Upper lobe of right lung (tissue), 1 donor: ENCODE measurements at regions not wholly inside any gene's neighbourhood (a gene's known extent, or its start where the extent isn't known, plus 50 kb on each side); places are given as distances from the start of the nearest gene placed in this dataset.

Experiments
- ATAC-seq: fragments of 200-7000 bp; cut with Tn5 transposase; one replicate; pipeline ENCODE4 v1.9.1; 2020; ENCODE audit warnings: mild to moderate bottlenecking, moderate library complexity
- DNase-seq: peaks from one replicate; pipeline ENCODE4 v3.0.0-alpha.2; 2020
- H3K27ac ChIP-seq: fragments of 200-600 bp; one replicate; pipeline ENCODE4 v1.8.0; 2022
- H3K27me3 ChIP-seq: fragments of 200-600 bp; one replicate; pipeline ENCODE4 v1.8.0; 2022; ENCODE audit warnings: mild to moderate bottlenecking
- H3K36me3 ChIP-seq: fragments of 200-600 bp; one replicate; pipeline ENCODE4 v1.8.0; 2022
- H3K4me1 ChIP-seq: fragments of 200-600 bp; one replicate; pipeline ENCODE4 v1.8.0; 2022
- H3K4me3 ChIP-seq: fragments of 200-600 bp; one replicate; pipeline ENCODE4 v1.8.0; 2022; ENCODE audit warnings: mild to moderate bottlenecking
- H3K9me3 ChIP-seq: fragments of 200-600 bp; one replicate; pipeline ENCODE4 v1.8.0; 2022
- CTCF ChIP-seq: fragments of 200-600 bp; IDR thresholded peaks from one replicate; pipeline ENCODE4 v1.8.0; 2022; ENCODE audit warnings: antibody characterized with exemption
- intact Hi-C: fragments of 100-400 bp; cut with DNase I; formaldehyde crosslinking; loops from one replicate; pipeline ENCODE4 v1.11.0; 2022
- donor health status: DM: no; HTN: yes; CAD: no; lungs with severe emphysema.

GRCh38 chr1:208433086-208433485 lies 188.9 kb upstream of the PLXNA2 start:
- Histone ChIP-seq H3K27me3 (peaks cover 4% of the 10 kb centered on the region), H3K4me1 (peaks cover 4% of the 10 kb centered on the region), H3K4me3 (no peak overlapping the region), H3K36me3 (no peaks in the 10 kb centered on the region), H3K27ac (no peak overlapping the region), H3K9me3 (no peaks in the 10 kb centered on the region)
- intact Hi-C loops, result no loop called here
- no peak for ATAC-seq
- no peak for TF ChIP-seq CTCF
- no peak for DNase-seq

- no peak for ATAC-seq
- Histone ChIP-seq H3K4me1 (peaks cover 4% of the 10 kb centered on the region), H3K9me3 (no peaks in the 10 kb centered on the region), H3K27me3 (peaks cover 4% of the 10 kb centered on the region), H3K27ac (no peak overlapping the region), H3K36me3 (no peaks in the 10 kb centered on the region), H3K4me3 (no peak overlapping the region)
- TF ChIP-seq CTCF, result no peak
- DNase-seq, result no peak
- intact Hi-C loops, result no loop called here
Measured at GRCh38 chr1:208433971-208434370, 189.8 kb upstream of the PLXNA2 start.

- intact Hi-C loops, result no loop called here
- Histone ChIP-seq H3K4me1 (peaks cover 2% of the 10 kb centered on the region), H3K36me3 (no peaks in the 10 kb centered on the region), H3K9me3 (no peaks in the 10 kb centered on the region), H3K27ac (no peak overlapping the region), H3K27me3 (peaks cover 4% of the 10 kb centered on the region), H3K4me3 (no peak overlapping the region)
- no peak for TF ChIP-seq CTCF
- ATAC-seq, result no peak
- DNase-seq, result no peak
Measured at GRCh38 chr1:208437401-208437800, 193.2 kb upstream of the PLXNA2 start.

- DNase-seq (no peak), ATAC-seq (no peak)
- Histone ChIP-seq H3K27ac (no peak overlapping the region), H3K36me3 (no peaks in the 10 kb centered on the region), H3K9me3 (no peaks in the 10 kb centered on the region), H3K27me3 (peaks cover 4% of the 10 kb centered on the region), H3K4me3 (no peak overlapping the region), H3K4me1 (no peaks in the 10 kb centered on the region)
- no peak for TF ChIP-seq CTCF
- intact Hi-C loops, result no loop called here
Measured at GRCh38 chr1:208438112-208438699, 194.0 kb upstream of the PLXNA2 start.

- TF ChIP-seq CTCF, result no peak
Measured at GRCh38 chr1:208445758-208446203, 201.6 kb upstream of the PLXNA2 start.

GRCh38 chr1:208446271-208446691 lies 202.1 kb upstream of the PLXNA2 start:
- TF ChIP-seq CTCF, result no peak
- Histone ChIP-seq H3K4me1 (no peaks in the 10 kb centered on the region), H3K27me3 (no peaks in the 10 kb centered on the region), H3K27ac (no peak overlapping the region), H3K9me3 (no peaks in the 10 kb centered on the region), H3K36me3 (no peaks in the 10 kb centered on the region), H3K4me3 (no peak overlapping the region)
- DNase-seq (no peak), ATAC-seq (no peak)
- intact Hi-C loops, result no loop called here

More at GRCh38 chr1:208445758-208446203, 201.6 kb upstream of the PLXNA2 start:
- no peak overlapping the region for H3K4me3 ChIP-seq
- ATAC-seq (no peak), DNase-seq (no peak)
- no peaks in the 10 kb centered on the region for H3K27me3 ChIP-seq
- H3K27ac ChIP-seq, result no peak overlapping the region
- no peaks in the 10 kb centered on the region for H3K9me3 ChIP-seq
- intact Hi-C loops, result no loop called here
- H3K36me3 ChIP-seq, result no peaks in the 10 kb centered on the region
- H3K4me1 ChIP-seq, result no peaks in the 10 kb centered on the region
